SK-N-SH (cell line): ENCODE measurements at regions not wholly inside any gene's neighbourhood (a gene's known extent, or its start where the extent isn't known, plus 50 kb on each side); places are given as distances from the start of the nearest gene placed in this dataset.

Experiments used
- CTCF ChIA-PET: fragments of 300-600, 350-600 bp; formaldehyde crosslinking; extraction: SDS; loops from one replicate; lab custom pipeline; 2021; lab: Yijun Ruan, JAX
- POLR2A ChIA-PET: fragments of 350-600 bp; sonication (Branson Sonifier 250); formaldehyde crosslinking; extraction: SDS; loops from one replicate; lab custom pipeline; 2020; ENCODE audit warnings: antibody characterized with exemption, inconsistent platforms; lab: Yijun Ruan, JAX
- DNase-seq: peaks from one replicate; pipeline ENCODE4 v3.0.0; 2012
- H2AFZ ChIP-seq: fragments of 200-600 bp; sonication (generic); 2 replicates; pipeline ENCODE4 v1.8.1; 2016; ENCODE audit warnings: antibody characterized with exemption, mild to moderate bottlenecking, low read depth
- H3F3A ChIP-seq: fragments of 200-600 bp; sonication (generic); replicated peaks from 2 replicates; pipeline ENCODE3; 2016; ENCODE audit warnings: antibody characterized with exemption, mild to moderate bottlenecking; ENCODE audit not compliant: insufficient read depth
- H3K27ac ChIP-seq, 2 experiments: fragments of 200-500 bp in 1 of 2; fragments of 200-600 bp in 1 of 2; sonication (Bioruptor generic) in 1 of 2; sonication (generic), shearing (Covaris generic) in 1 of 2; 2 replicates each; pipeline versions ENCODE4 v1.5.1 to v1.6.1; 2014 to 2016; ENCODE audit warnings: low read depth in 2 of 2, inconsistent platforms in 1 of 2, low read length in 1 of 2, mild to moderate bottlenecking in 1 of 2, mixed read lengths in 1 of 2
- H3K27me3 ChIP-seq: fragments of 200-600 bp; sonication (generic), shearing (Covaris generic); 2 replicates; pipeline ENCODE4 v1.6.1; 2016; ENCODE audit warnings: mixed run types; ENCODE audit not compliant: insufficient read depth
- H3K36me3 ChIP-seq, 2 experiments: fragments of 200-500 bp in 1 of 2; fragments of 200-600 bp in 1 of 2; sonication (Bioruptor generic) in 1 of 2; sonication (generic) in 1 of 2; replicated peaks in 1 of 2; 2 replicates each; pipeline versions ENCODE3 to v1.5.1; 2014 to 2016; ENCODE audit warnings: low read length in 1 of 2, mild to moderate bottlenecking in 1 of 2; ENCODE audit not compliant: insufficient read depth in 2 of 2, control insufficient read depth in 1 of 2
- H3K4me1 ChIP-seq, 2 experiments: fragments of 200-500 bp in 1 of 2; fragments of 200-600 bp in 1 of 2; sonication (Bioruptor generic) in 1 of 2; sonication (generic), shearing (Covaris generic) in 1 of 2; 2 replicates each; pipeline versions ENCODE4 v1.5.1 to v1.6.1; 2014 to 2016; ENCODE audit warnings: low read depth in 1 of 2, low read length in 1 of 2, mixed run types in 1 of 2; ENCODE audit not compliant: insufficient read depth in 2 of 2, control insufficient read depth in 1 of 2
- H3K4me2 ChIP-seq: fragments of 200-600 bp; sonication (generic), shearing (Covaris generic); 2 replicates; pipeline ENCODE4 v1.6.1; 2017; ENCODE audit warnings: mixed run types
- H3K4me3 ChIP-seq, 2 experiments: fragments of 200-500 bp in 1 of 2; fragments of 200-600 bp in 1 of 2; sonication (Bioruptor generic) in 1 of 2; sonication (generic), shearing (Covaris generic) in 1 of 2; 2 replicates each; pipeline versions ENCODE4 v1.5.1 to v1.8.1; 2014 to 2016; ENCODE audit warnings: low read depth in 2 of 2, inconsistent platforms in 1 of 2, low read length in 1 of 2, mild to moderate bottlenecking in 1 of 2, mixed read lengths in 1 of 2, moderate library complexity in 1 of 2
- H3K79me2 ChIP-seq: fragments of 200-600 bp; sonication (generic); 2 replicates; pipeline ENCODE4 v1.8.1; 2017; ENCODE audit warnings: mild to moderate bottlenecking; ENCODE audit not compliant: insufficient read depth
- H3K9ac ChIP-seq: fragments of 200-600 bp; sonication (generic); 2 replicates; pipeline ENCODE4 v1.6.1; 2017; ENCODE audit warnings: mixed run types
- H3K9me2 ChIP-seq: fragments of 200-600 bp; sonication (generic); 2 replicates; pipeline ENCODE4 v1.6.1; 2017; ENCODE audit warnings: mixed run types
- H3K9me3 ChIP-seq: fragments of 200-600 bp; sonication (generic); 2 replicates; pipeline ENCODE4 v1.6.1; 2017; ENCODE audit warnings: mixed run types, mild to moderate bottlenecking, moderate library complexity
- H4K20me1 ChIP-seq: fragments of 200-600 bp; sonication (generic); 2 replicates; pipeline ENCODE4 v1.6.1; 2017; ENCODE audit warnings: mild to moderate bottlenecking, mixed run types; ENCODE audit not compliant: insufficient read depth
- EP300 ChIP-seq, 2 experiments: IDR thresholded peaks; 2 replicates each; pipeline versions ENCODE4 v1.4.0 to v1.6.1; 2012; ENCODE audit warnings: borderline replicate concordance in 1 of 2, low read depth in 1 of 2, low read length in 1 of 2
- EZH2phosphoT487 ChIP-seq: fragments of 200-600 bp; sonication (generic); IDR thresholded peaks from 2 replicates; pipeline ENCODE4 v1.6.1; 2017; ENCODE audit warnings: low read depth, mixed run types, mild to moderate bottlenecking, antibody characterized with exemption, moderate library complexity, borderline replicate concordance
- FOXJ3 ChIP-seq: sonication (generic); formaldehyde crosslinking; IDR thresholded peaks from 2 replicates; pipeline ENCODE4 v1.5.1; 2020; ENCODE audit warnings: mild to moderate bottlenecking, missing genetic modification reagents
- GABPA ChIP-seq: IDR thresholded peaks from 2 replicates; pipeline ENCODE4 v1.4.0; 2012; ENCODE audit warnings: low read depth, mild to moderate bottlenecking
- GATA2 ChIP-seq: sonication (generic); formaldehyde crosslinking; IDR thresholded peaks from 2 replicates; pipeline ENCODE4 v1.5.0; 2020; ENCODE audit warnings: mild to moderate bottlenecking, missing genetic modification reagents
- NRF1 ChIP-seq: IDR thresholded peaks from 2 replicates; pipeline ENCODE4 v1.6.1; 2012; ENCODE audit warnings: low read depth, mild to moderate bottlenecking, low read length
- RCOR1 ChIP-seq: fragments of 150-350 bp; IDR thresholded peaks from 2 replicates; pipeline ENCODE4 v1.6.1; 2017; ENCODE audit warnings: antibody characterized with exemption, low read length
- RFX5 ChIP-seq: IDR thresholded peaks from 2 replicates; pipeline ENCODE4 v1.6.1; 2012; ENCODE audit warnings: mild to moderate bottlenecking, improper control_type of control experiment, low read length
- SIN3A ChIP-seq: IDR thresholded peaks from 2 replicates; pipeline ENCODE4 v1.6.1; 2012; ENCODE audit warnings: low read depth, mild to moderate bottlenecking, low read length, moderate library complexity, borderline replicate concordance
- SMC3 ChIP-seq: IDR thresholded peaks from 2 replicates; pipeline ENCODE4 v1.6.1; 2012; ENCODE audit warnings: low read depth, low read length, improper control_type of control experiment
- TAF1 ChIP-seq: IDR thresholded peaks from 2 replicates; pipeline ENCODE4 v1.6.1; 2012; ENCODE audit warnings: low read depth, mild to moderate bottlenecking, low read length, moderate library complexity, borderline replicate concordance
- TEAD4 ChIP-seq: IDR thresholded peaks from 2 replicates; pipeline ENCODE4 v1.4.0; 2012; ENCODE audit warnings: mild to moderate bottlenecking, borderline replicate concordance; ENCODE audit not compliant: insufficient read depth
- WGBS: methylation state at CpG from one replicate; pipeline ENCODE4 v1.1.6; 2017; ENCODE audit warnings: low lambda C conversion rate; 5-methylcytosine and 5-hydroxymethylcytosine counted together
- TF ChIP-seq, protein P1 (sequence below): fragments of 200-600 bp; sonication (generic); IDR thresholded peaks from 2 replicates; pipeline ENCODE4 v1.6.1; 2017; ENCODE audit warnings: antibody characterized with exemption, mild to moderate bottlenecking, moderate library complexity
- TF ChIP-seq, protein P2 (sequence below): IDR thresholded peaks from 2 replicates; pipeline ENCODE4; 2012
- TF ChIP-seq, protein P3 (sequence below): fragments of 150-350 bp; IDR thresholded peaks from 2 replicates; pipeline ENCODE4 v1.6.1; 2017; ENCODE audit warnings: antibody characterized with exemption, low read length, low read depth, borderline replicate concordance
- TF ChIP-seq, protein P4 (sequence below): IDR thresholded peaks from 2 replicates; pipeline ENCODE4 v1.6.1; 2012; ENCODE audit warnings: mild to moderate bottlenecking, low read depth, low read length, moderate library complexity

DNA sequence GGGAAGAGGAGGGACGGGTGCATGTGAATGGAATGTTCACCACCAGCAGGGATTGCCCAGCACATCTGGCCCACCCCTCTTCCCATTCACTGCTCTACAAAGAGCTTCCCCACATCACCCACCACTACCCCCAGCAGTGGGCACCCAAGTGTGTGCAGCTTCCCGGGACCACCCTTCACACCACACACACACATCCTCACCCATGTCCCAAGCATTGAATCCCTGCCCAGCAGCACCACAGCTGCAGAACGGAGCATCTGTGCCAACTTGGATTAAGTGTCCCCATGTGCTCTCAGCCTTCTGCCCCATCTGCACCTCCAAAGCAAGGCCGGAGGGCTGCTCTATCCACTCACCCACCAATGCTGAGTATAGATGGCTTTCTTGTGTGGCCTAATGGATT is 141.4 kb downstream of the PSMG1 start:
- CTCF ChIA-PET: interaction anchor here (0.6 to 1.9 kb wide), 2 partner anchors 16 to 20 kb away, joined by 4 to 5 read pairs; no protein-coding TSS in a partner anchor
- H3K9me2 ChIP-seq: no peaks in the 10 kb centered on the region
- H3F3A ChIP-seq: no peaks in the 10 kb centered on the region
- H3K4me1 ChIP-seq: no peaks in the 10 kb centered on the region; a peak in 1 of 4 replicates
- no peak overlapping the region for H3K4me2 ChIP-seq
- H3K27me3 ChIP-seq: no peaks in the 10 kb centered on the region
- no peak overlapping the region for H3K4me3 ChIP-seq
- H3K79me2 ChIP-seq: no peaks in the 10 kb centered on the region
- no peaks in the 10 kb centered on the region for H3K9me3 ChIP-seq
- DNase-seq: no peak
- no peaks in the 10 kb centered on the region for H4K20me1 ChIP-seq
- H3K36me3 ChIP-seq: no peaks in the 10 kb centered on the region
- TF ChIP-seq, protein P1, sequence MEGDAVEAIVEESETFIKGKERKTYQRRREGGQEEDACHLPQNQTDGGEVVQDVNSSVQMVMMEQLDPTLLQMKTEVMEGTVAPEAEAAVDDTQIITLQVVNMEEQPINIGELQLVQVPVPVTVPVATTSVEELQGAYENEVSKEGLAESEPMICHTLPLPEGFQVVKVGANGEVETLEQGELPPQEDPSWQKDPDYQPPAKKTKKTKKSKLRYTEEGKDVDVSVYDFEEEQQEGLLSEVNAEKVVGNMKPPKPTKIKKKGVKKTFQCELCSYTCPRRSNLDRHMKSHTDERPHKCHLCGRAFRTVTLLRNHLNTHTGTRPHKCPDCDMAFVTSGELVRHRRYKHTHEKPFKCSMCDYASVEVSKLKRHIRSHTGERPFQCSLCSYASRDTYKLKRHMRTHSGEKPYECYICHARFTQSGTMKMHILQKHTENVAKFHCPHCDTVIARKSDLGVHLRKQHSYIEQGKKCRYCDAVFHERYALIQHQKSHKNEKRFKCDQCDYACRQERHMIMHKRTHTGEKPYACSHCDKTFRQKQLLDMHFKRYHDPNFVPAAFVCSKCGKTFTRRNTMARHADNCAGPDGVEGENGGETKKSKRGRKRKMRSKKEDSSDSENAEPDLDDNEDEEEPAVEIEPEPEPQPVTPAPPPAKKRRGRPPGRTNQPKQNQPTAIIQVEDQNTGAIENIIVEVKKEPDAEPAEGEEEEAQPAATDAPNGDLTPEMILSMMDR: no peak
- no peak for TF ChIP-seq TEAD4
- no peak for TF ChIP-seq GATA2 (CRISPR knock-in tag)
- TF ChIP-seq RCOR1: no peak
- TF ChIP-seq NRF1: no peak
- TF ChIP-seq RFX5: no peak
- TF ChIP-seq SIN3A: no peak
- no peak for TF ChIP-seq SMC3
- TF ChIP-seq GABPA: no peak
- no peak for TF ChIP-seq TAF1
- TF ChIP-seq, protein P2, sequence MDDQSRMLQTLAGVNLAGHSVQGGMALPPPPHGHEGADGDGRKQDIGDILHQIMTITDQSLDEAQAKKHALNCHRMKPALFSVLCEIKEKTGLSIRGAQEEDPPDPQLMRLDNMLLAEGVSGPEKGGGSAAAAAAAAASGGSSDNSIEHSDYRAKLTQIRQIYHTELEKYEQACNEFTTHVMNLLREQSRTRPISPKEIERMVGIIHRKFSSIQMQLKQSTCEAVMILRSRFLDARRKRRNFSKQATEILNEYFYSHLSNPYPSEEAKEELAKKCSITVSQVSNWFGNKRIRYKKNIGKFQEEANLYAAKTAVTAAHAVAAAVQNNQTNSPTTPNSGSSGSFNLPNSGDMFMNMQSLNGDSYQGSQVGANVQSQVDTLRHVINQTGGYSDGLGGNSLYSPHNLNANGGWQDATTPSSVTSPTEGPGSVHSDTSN: no peak
- no peak for TF ChIP-seq EP300 (IDR thresholded peaks at IDR 0.05; ENCODE audit: borderline replicate concordance in 1 of 2, low read depth in 1 of 2, low read length in 1 of 2)
- TF ChIP-seq, protein P3, sequence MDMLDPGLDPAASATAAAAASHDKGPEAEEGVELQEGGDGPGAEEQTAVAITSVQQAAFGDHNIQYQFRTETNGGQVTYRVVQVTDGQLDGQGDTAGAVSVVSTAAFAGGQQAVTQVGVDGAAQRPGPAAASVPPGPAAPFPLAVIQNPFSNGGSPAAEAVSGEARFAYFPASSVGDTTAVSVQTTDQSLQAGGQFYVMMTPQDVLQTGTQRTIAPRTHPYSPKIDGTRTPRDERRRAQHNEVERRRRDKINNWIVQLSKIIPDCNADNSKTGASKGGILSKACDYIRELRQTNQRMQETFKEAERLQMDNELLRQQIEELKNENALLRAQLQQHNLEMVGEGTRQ: no peak
- TF ChIP-seq FOXJ3: no peak
- TF ChIP-seq EZH2phosphoT487: no peak
- TF ChIP-seq, protein P4, sequence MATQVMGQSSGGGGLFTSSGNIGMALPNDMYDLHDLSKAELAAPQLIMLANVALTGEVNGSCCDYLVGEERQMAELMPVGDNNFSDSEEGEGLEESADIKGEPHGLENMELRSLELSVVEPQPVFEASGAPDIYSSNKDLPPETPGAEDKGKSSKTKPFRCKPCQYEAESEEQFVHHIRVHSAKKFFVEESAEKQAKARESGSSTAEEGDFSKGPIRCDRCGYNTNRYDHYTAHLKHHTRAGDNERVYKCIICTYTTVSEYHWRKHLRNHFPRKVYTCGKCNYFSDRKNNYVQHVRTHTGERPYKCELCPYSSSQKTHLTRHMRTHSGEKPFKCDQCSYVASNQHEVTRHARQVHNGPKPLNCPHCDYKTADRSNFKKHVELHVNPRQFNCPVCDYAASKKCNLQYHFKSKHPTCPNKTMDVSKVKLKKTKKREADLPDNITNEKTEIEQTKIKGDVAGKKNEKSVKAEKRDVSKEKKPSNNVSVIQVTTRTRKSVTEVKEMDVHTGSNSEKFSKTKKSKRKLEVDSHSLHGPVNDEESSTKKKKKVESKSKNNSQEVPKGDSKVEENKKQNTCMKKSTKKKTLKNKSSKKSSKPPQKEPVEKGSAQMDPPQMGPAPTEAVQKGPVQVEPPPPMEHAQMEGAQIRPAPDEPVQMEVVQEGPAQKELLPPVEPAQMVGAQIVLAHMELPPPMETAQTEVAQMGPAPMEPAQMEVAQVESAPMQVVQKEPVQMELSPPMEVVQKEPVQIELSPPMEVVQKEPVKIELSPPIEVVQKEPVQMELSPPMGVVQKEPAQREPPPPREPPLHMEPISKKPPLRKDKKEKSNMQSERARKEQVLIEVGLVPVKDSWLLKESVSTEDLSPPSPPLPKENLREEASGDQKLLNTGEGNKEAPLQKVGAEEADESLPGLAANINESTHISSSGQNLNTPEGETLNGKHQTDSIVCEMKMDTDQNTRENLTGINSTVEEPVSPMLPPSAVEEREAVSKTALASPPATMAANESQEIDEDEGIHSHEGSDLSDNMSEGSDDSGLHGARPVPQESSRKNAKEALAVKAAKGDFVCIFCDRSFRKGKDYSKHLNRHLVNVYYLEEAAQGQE: no peak
- H3K27ac ChIP-seq: no peak overlapping the region
- no peak overlapping the region for H2AFZ ChIP-seq
- 89% methylated on average over 3 of the region's 4 CpGs for WGBS
- H3K9ac ChIP-seq: no peak overlapping the region
- POLR2A ChIA-PET: no interaction called here
